GM19468 (cell line): ENCODE measurements at regions not wholly inside any gene's neighbourhood (a gene's known extent, or its start where the extent isn't known, plus 50 kb on each side); places are given as distances from the start of the nearest gene placed in this dataset.

ENCODE experiments used
- ATAC-seq: cut with Tn5 transposase; IDR thresholded peaks from one replicate; pipeline ENCODE4 v1.9.1; 2021; ENCODE audit warnings: mild to moderate bottlenecking, moderate library complexity, moderate number of reproducible peaks; ENCODE audit not compliant: unreplicated experiment; ENCODE audit errors: extremely low read depth

- no peak for ATAC-seq
Measured at GRCh38 chr4:59956366-59956765, 1243.8 kb upstream of the ADGRL3 start.

GRCh38 chr4:59960143-59960542 lies 1240.0 kb upstream of the ADGRL3 start:
- no peak for ATAC-seq

GRCh38 chr4:59966758-59967157 lies 1233.4 kb upstream of the ADGRL3 start:
- ATAC-seq = no peak

GRCh38 chr4:59968796-59969195 lies 1231.3 kb upstream of the ADGRL3 start:
- ATAC-seq = no peak

- no peak for ATAC-seq
Measured at GRCh38 chr4:59969909-59970308, 1230.2 kb upstream of the ADGRL3 start.

- ATAC-seq = no peak
Measured at GRCh38 chr4:59971952-59972351, 1228.2 kb upstream of the ADGRL3 start.

- ATAC-seq = no peak
Measured at GRCh38 chr4:59973492-59973891, 1226.6 kb upstream of the ADGRL3 start.

GRCh38 chr4:59979061-59979460 lies 1221.1 kb upstream of the ADGRL3 start:
- no peak for ATAC-seq

GRCh38 chr4:59983852-59984251 lies 1216.3 kb upstream of the ADGRL3 start:
- ATAC-seq = no peak

GRCh38 chr4:59987289-59987688 lies 1212.8 kb upstream of the ADGRL3 start:
- no peak for ATAC-seq

- no peak for ATAC-seq
Measured at GRCh38 chr4:59994118-59994517, 1206.0 kb upstream of the ADGRL3 start.

GRCh38 chr4:60002603-60003337 lies 1197.4 kb upstream of the ADGRL3 start:
- ATAC-seq = no peak

GRCh38 chr4:60013464-60014184 lies 1186.5 kb upstream of the ADGRL3 start:
- no peak for ATAC-seq

- ATAC-seq = no peak
Measured at GRCh38 chr4:60016971-60017370, 1183.2 kb upstream of the ADGRL3 start.

- no peak for ATAC-seq
Measured at GRCh38 chr4:60019180-60019579, 1180.9 kb upstream of the ADGRL3 start.

GRCh38 chr4:60019946-60020345 lies 1180.2 kb upstream of the ADGRL3 start:
- ATAC-seq = no peak

- ATAC-seq = no peak
Measured at GRCh38 chr4:60020389-60020788, 1179.7 kb upstream of the ADGRL3 start.

- ATAC-seq = no peak
Measured at GRCh38 chr4:60033826-60034225, 1166.3 kb upstream of the ADGRL3 start.

GRCh38 chr4:60034361-60034760 lies 1165.8 kb upstream of the ADGRL3 start:
- no peak for ATAC-seq

- no peak for ATAC-seq
Measured at GRCh38 chr4:60039908-60040307, 1160.2 kb upstream of the ADGRL3 start.

- ATAC-seq = no peak
Measured at GRCh38 chr4:60042231-60042652, 1157.9 kb upstream of the ADGRL3 start.

GRCh38 chr4:60042941-60043340 lies 1157.2 kb upstream of the ADGRL3 start:
- ATAC-seq = no peak
